HEK293 (cell line): ENCODE measurements at regions not wholly inside any gene's neighbourhood (a gene's known extent, or its start where the extent isn't known, plus 50 kb on each side); places are given as distances from the start of the nearest gene placed in this dataset.

Experiments
- HOXC10 ChIP-seq: sonication (generic); formaldehyde crosslinking; IDR thresholded peaks from 2 replicates; pipeline ENCODE4 v1.8.1; 2023; ENCODE audit warnings: mild to moderate bottlenecking, missing genetic modification reagents
- YY1 ChIP-seq: fragments of 450-650 bp; formaldehyde crosslinking; IDR thresholded peaks from 2 replicates; pipeline ENCODE4 v1.5.1; 2018; ENCODE audit warnings: missing biosample characterization, missing genetic modification characterization
- ZNF626 ChIP-seq: fragments of 450-650 bp; sonication (Bioruptor Pico); formaldehyde crosslinking; IDR thresholded peaks from 2 replicates; pipeline ENCODE4 v1.5.1; 2018; ENCODE audit warnings: missing biosample characterization, missing genetic modification characterization, inconsistent platforms
- ZNF677 ChIP-seq: fragments of 450-650 bp; IDR thresholded peaks from 2 replicates; pipeline ENCODE4 v1.5.0; 2018; ENCODE audit warnings: missing biosample characterization, mild to moderate bottlenecking, missing genetic modification characterization, moderate library complexity
- TF ChIP-seq, protein P1 (sequence below): fragments of 450-650 bp; formaldehyde crosslinking; IDR thresholded peaks from 2 replicates; pipeline ENCODE4 v1.5.1; 2016; ENCODE audit warnings: missing biosample characterization, missing genetic modification characterization, low read depth
- TF ChIP-seq, protein P2 (sequence below): fragments of 450-650 bp; formaldehyde crosslinking; IDR thresholded peaks from 2 replicates; pipeline ENCODE4 v1.5.1; 2016; ENCODE audit warnings: missing biosample characterization, missing genetic modification characterization
- TF ChIP-seq, protein P3 (sequence below): fragments of 450-650 bp; formaldehyde crosslinking; IDR thresholded peaks from 2 replicates; pipeline ENCODE4 v1.5.1; 2016; ENCODE audit warnings: missing biosample characterization, missing genetic modification characterization

DNA sequence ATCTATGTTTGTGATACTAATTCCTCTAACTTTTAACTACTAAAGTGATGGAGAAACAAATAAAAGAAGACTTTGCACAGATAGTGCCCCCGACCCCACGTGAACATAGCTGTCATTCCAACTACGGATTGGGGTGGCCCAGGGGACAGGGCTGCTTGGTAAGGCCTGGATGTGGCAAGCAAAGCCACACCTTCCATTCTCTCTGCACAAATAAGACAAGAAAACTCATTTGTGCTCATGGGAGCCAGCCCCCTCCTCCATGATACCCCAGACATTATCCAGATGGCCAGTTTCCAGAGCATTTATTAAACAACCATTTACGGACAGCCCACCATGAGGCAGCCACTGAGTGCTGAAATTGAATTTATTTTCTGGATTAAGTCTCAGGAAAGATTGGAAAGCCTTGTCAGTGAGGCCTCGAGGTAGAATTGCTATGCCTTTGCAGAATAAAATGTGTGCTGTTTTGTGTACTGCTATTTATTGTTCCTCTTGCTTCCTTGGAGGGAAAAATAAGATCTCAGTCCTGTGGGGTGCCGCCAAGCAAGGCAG, 151.2 kb downstream of the UNC5CL start:
- TF ChIP-seq, protein P1, sequence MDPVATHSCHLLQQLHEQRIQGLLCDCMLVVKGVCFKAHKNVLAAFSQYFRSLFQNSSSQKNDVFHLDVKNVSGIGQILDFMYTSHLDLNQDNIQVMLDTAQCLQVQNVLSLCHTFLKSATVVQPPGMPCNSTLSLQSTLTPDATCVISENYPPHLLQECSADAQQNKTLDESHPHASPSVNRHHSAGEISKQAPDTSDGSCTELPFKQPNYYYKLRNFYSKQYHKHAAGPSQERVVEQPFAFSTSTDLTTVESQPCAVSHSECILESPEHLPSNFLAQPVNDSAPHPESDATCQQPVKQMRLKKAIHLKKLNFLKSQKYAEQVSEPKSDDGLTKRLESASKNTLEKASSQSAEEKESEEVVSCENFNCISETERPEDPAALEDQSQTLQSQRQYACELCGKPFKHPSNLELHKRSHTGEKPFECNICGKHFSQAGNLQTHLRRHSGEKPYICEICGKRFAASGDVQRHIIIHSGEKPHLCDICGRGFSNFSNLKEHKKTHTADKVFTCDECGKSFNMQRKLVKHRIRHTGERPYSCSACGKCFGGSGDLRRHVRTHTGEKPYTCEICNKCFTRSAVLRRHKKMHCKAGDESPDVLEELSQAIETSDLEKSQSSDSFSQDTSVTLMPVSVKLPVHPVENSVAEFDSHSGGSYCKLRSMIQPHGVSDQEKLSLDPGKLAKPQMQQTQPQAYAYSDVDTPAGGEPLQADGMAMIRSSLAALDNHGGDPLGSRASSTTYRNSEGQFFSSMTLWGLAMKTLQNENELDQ: no peak
- TF ChIP-seq ZNF626 (tag by site-specific recombination): no peak
- TF ChIP-seq, protein P2, sequence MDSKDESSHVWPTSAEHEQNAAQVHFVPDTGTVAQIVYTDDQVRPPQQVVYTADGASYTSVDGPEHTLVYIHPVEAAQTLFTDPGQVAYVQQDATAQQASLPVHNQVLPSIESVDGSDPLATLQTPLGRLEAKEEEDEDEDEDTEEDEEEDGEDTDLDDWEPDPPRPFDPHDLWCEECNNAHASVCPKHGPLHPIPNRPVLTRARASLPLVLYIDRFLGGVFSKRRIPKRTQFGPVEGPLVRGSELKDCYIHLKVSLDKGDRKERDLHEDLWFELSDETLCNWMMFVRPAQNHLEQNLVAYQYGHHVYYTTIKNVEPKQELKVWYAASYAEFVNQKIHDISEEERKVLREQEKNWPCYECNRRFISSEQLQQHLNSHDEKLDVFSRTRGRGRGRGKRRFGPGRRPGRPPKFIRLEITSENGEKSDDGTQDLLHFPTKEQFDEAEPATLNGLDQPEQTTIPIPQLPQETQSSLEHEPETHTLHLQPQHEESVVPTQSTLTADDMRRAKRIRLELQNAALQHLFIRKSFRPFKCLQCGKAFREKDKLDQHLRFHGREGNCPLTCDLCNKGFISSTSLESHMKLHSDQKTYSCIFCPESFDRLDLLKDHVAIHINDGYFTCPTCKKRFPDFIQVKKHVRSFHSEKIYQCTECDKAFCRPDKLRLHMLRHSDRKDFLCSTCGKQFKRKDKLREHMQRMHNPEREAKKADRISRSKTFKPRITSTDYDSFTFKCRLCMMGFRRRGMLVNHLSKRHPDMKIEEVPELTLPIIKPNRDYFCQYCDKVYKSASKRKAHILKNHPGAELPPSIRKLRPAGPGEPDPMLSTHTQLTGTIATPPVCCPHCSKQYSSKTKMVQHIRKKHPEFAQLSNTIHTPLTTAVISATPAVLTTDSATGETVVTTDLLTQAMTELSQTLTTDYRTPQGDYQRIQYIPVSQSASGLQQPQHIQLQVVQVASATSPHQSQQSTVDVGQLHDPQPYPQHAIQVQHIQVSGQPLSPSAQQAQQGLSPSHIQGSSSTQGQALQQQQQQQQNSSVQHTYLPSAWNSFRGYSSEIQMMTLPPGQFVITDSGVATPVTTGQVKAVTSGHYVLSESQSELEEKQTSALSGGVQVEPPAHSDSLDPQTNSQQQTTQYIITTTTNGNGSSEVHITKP (tag by site-specific recombination): no peak
- TF ChIP-seq ZNF677 (tag by site-specific recombination): no peak
- TF ChIP-seq HOXC10: no peak
- TF ChIP-seq, protein P3, sequence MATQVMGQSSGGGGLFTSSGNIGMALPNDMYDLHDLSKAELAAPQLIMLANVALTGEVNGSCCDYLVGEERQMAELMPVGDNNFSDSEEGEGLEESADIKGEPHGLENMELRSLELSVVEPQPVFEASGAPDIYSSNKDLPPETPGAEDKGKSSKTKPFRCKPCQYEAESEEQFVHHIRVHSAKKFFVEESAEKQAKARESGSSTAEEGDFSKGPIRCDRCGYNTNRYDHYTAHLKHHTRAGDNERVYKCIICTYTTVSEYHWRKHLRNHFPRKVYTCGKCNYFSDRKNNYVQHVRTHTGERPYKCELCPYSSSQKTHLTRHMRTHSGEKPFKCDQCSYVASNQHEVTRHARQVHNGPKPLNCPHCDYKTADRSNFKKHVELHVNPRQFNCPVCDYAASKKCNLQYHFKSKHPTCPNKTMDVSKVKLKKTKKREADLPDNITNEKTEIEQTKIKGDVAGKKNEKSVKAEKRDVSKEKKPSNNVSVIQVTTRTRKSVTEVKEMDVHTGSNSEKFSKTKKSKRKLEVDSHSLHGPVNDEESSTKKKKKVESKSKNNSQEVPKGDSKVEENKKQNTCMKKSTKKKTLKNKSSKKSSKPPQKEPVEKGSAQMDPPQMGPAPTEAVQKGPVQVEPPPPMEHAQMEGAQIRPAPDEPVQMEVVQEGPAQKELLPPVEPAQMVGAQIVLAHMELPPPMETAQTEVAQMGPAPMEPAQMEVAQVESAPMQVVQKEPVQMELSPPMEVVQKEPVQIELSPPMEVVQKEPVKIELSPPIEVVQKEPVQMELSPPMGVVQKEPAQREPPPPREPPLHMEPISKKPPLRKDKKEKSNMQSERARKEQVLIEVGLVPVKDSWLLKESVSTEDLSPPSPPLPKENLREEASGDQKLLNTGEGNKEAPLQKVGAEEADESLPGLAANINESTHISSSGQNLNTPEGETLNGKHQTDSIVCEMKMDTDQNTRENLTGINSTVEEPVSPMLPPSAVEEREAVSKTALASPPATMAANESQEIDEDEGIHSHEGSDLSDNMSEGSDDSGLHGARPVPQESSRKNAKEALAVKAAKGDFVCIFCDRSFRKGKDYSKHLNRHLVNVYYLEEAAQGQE: no peak
- TF ChIP-seq YY1 (tag by site-specific recombination): no peak
